GM19463 (cell line): ENCODE measurements at regions not wholly inside any gene's neighbourhood (a gene's known extent, or its start where the extent isn't known, plus 50 kb on each side); places are given as distances from the start of the nearest gene placed in this dataset.
"Not testable (repeated sequence)": the region's sequence is repeated elsewhere in the genome, so short reads cannot be mapped to it uniquely, and the experiment has no call there.

Experiments
- ATAC-seq: cut with Tn5 transposase; IDR thresholded peaks from one replicate; pipeline ENCODE4 v1.9.1; 2021; ENCODE audit warnings: mild to moderate bottlenecking, moderate library complexity; ENCODE audit not compliant: unreplicated experiment

DNA sequence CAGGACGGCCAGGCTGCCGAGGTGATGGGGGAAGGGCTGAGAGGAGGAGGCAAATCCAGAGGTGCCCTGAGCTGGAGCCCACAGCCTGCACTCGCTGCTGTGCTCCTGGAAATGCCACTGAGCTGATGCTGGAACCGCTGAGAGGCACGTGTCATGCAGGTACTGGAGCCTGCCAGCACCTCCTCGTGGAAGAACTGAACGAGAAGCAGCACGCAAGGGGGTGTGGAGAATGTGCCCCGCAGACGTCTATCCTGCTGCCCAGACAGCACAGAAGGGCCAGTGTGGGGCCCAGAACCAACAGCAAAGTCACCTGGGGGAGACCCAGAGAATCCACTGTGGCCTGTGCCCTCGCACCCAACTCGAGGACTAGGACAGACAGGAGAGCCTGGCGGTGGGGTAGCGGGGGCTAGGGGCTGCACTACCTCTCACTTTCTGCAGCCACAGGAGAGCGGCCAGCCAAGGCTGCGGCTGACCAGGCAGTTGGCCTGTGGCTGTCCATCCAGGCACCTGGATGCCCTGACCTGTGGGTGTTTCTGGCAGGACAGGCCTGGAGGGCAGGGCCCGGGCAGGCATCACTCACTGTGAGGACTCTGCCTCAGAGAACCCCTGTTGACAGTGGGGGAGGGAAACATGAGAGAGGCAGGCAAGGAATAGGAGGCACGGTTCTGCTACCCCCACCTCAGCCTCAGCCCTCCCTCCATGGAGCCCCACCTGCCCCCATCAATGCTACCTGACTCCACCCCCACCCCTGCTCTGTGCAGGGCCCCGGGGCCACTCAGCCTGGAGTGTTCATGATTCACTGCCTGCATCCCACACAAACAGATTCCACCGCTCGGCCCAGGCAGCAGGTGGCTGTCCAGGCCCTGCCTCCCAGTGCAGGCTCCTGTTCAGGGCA is 213.1 kb downstream of the TBC1D2B start:
- no peak for ATAC-seq

DNA sequence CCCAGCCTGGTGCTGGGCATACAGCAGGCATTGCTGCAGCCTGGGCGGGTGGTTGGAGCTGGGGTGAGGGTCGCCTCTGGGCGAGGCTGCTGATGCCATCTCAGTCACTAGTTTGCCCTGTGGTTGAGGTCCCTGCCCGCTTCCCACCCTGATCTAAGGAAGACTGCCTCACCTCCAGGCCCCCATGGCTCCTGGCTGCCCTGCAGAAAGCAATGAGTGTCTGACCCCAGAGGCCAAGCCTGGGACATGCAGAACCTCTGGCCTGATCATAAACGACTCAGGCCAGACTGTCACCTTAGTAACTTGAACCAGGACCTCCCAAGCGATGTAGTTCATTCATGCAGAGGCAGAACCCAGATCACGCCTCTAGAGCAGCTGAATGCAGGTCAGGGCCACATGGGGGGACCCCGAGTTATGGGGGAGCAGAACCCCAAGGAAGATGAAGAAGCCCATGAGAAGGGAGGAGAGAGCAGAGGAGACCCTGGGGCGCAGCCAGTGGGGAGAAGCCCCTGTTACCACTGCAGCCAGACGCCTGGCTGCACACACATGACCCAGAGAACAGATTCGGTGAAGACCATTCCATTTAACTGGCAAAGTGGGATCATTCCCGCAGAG is 213.9 kb downstream of the TBC1D2B start:
- no peak for ATAC-seq

DNA sequence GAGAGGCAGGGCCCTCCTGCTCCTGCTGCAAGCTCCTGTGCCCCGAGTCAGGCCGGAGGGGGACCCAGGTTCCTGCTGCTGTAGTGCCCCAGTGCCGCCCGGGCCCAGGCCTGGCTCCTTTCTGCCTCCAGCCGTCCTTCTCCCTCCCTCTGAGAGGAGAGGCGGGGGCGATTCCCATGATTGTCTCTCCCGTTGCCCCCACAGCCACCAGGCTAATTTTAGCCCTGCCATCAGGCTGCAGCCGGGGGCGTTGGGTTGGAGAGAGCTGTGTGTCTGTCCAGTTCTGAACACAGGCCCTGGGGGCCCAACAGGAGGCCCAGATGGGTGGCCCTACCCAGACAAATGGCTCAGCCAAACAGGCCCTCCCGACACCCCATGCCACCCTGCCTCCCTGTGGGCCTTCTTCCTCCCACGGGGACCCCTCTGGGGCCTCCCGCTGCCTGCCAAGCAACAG is 214.8 kb downstream of the TBC1D2B start:
- ATAC-seq, result no peak

DNA sequence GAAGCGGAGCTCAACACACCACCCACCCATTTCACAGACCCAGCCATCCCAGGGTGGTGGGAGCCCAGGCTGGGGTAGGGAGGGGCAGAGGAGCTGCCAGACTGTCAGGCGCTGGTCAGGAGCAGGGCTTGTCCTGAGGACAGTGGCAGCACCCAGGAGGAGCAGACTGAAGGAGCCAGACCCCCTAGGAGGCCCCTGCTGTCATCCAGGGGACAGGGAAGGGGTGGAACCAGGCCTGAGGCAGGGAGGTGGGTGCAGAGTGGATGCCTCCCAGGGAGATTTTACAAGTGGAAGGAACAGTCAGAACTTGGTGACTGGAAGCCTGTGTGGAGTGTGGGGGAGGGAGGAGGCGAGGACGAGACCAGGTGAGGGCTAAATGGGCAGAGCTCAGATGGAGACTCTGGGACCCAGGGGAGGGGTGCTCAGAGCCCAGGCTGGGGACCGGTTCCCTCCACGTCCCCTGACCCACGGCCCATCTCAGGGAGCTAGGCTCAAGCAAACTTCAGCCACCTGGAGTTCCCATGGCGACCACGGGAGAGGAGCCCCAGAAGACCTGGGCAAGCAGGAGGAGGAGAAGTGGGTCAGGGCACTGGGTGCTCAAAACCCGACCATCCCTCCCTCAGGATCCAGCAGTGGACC is 215.4 kb downstream of the TBC1D2B start:
- not testable (repeated sequence) for ATAC-seq

DNA sequence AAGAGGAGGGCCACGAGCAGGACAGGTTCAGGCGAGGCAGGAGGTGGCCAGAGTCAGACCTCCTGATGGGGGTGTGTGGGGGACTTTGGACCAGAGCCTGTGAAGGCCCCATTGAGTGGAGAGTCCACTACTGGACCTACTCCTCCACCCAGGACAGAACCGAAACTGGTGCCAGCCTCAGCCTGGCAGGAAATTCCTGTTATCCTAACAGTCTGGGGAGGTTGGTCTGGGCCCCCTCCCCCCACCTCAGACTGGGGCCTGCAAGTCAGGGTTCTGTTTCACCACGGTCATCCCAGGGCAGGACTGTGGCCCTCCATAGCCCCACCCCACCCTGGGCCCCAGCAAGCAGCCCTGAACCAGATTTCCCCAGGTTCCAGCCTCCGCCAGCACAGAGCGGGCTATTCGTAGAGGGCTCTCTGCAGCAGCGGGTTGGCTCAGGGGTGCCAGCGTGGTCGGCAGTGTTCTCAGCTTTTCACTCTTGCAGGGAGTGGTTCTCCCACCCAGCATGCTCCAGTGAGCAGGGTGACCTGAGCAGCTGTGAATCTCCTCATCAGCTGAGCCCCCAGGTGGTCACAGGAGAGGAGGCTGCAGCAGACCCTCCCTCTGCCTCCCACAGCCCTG is 217.3 kb downstream of the TBC1D2B start:
- no peak for ATAC-seq

DNA sequence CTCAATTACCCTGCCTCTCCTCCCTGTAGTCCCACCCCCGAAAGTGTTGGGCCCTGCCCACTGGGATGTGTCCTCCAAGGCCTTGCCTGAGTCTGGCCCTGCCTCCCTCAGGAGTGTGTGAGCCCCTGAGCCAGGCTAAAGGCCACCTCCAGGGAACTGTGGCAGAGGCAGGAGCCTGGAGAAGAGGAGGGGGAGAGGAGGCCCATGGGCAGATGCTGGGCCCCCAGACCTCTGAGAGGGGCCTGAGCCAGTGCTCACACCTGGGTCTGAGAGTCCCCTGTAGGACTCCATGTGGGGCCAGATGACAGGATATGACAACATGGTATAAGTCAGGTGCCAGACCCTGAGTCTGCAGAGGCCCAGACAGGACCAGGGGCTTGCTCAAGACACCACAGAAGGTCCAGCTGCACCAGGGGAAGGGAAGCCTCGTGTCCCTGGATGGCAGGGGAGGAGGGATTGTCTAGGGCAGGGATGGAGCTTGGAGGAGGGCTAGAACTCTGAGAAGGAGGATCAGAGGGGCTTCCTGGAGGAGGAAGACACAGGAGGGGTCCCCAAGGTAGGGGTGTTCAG is 217.9 kb downstream of the TBC1D2B start:
- ATAC-seq, result no peak

DNA sequence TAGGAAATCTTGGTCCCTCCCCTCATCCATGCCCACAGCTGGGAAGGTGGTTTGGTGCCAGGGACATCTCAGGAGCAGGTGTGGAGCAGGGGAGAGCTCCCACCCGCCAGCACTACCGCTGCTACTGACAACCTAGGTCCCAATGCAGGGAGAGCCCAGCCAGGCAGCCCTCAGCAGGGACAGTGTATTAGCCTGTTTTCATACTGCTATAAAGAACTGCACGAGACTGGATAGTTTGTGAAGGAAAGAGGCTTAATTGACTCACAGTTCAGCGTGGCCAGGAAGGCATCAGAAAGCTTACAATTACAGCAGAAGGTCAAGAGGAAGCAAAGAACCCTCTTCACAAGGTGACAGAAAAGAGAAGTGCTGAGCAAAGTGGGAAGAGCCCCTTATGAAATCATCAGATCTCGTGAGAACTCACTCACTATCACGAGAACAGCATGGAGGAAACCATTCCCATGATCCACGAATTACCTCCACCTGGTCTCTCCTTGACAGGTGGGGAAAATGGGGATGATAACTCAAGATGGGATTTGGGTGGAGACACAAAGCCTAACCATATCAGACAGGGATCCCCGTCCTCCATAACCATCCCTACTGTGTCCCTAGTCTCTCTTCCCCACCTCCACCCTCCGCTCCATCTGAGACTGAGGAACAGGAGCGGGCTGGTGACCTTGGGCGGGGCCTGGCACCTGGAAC is 218.6 kb downstream of the TBC1D2B start:
- no peak for ATAC-seq

DNA sequence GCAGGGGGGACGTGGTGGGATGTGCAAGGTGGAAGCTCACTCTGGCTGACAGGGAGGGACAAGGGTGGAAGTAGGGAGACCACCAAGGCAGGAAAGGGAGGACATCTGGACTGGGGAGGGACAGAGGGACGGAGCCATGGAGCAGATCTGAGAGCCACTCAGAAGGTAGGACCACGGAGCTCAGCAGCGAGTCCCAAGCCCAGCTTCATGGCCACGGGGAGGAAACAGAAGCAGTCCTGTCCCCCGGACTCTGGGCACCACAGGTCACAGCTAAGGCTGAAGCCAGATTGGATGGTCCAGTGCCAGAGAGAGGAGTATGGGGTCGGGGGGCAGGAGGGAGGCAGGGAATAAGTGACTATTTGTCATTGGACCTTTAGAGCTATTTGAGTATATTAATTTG is 220.1 kb downstream of the TBC1D2B start:
- ATAC-seq, result no peak

DNA sequence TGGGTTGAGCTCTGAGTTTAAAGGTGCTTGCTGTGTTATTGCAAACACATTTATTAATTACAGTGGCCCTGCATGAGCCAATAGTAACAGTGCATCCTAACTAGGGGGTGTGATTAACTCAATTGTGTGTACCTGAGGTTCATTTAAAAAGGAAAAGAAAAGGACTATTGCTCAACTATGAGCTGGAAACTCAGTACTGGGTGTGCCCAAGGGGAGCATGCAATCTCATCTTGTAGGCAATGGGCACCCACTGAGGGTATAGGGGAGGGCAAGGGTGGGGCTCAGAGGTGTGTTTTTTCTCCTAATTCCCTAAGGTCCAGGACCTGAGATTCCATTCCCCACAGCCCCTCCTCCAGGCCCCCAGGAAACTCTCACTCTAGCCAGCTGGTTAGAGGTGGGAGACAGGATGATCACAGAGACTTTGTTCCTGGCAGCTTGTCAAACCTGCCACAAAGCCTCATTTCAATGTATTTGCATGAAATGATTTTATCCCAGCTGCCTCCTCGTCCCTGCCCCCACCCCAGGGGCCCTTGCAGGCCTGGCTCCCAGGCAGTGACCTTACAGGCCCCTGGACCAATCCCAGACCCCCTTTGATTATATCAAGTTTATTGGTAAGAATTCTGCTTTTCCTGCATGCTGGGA is 220.7 kb downstream of the TBC1D2B start:
- ATAC-seq, result no peak

DNA sequence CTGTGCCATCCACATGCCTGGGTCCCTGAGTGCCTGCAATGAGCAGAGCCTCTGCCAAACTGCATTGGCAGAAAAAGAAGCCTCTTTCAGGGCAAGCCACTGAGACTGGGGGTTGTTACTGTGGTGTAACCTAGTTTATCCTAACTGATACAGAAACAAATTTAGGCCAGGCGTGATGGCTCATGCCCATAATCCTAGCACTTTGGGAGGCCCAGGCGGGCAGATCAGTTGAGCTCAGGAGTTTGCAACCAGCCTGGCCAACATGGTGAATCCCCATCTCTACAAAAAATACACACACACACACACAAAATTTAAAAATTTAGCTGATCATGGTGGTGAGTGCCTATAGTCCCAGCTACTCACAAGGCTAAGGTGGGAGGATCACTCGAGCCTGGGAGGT is 221.6 kb downstream of the TBC1D2B start:
- no peak for ATAC-seq

DNA sequence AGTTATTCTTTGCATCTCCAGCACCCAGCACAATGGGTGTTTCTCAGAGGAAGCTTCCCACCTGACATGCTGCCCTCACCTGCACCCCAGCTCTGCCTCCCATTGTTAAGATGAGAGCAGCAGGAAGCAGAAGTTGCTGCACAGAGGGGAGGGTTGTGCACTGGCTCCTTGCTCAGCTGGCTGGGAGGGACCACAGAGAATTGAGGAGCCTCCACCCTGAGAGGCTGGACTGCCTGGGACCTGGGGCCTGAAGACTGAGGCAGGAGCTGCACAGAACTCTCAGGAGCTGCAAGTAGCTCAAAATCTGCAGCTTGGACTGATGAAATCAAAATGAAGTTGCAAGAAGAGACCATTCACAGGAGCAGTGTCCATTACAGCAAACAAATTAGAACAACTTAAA is 222.3 kb upstream of the LINGO1 start:
- no peak for ATAC-seq

DNA sequence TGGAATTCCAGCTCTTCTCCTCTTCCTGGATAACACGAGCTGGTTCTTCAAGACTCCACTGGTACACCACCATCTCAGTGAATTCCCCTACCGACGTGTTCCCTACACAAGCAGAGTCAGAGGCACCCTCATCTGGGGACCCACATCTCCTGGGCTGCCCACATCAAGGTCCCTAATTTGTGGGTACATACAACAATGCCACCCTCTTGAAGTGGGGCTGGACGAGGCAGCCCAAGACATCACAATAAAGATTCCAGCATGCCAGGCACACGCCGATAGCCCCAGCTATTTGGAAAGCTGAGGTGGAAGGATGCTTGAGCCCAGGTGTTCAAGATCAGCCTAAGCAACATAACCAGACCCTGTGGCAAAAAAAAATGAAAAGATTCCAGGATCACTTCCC is 221.2 kb upstream of the LINGO1 start:
- no peak for ATAC-seq

DNA sequence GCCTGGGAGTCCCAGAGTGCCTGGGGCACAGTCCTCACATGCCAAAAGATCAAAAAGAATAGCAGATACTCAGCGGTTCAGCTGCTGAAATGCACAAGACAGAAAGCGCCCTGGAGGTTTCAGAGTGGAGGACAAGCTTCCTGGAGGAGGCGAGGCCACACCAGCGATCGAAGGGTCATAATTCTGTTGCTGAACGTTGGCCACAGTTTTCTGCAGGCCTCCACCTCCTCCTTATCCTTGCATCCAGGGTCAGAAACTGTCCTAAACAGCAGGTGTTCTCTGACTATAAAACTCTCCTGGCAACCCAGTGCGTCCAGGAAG is 220.3 kb upstream of the LINGO1 start:
- ATAC-seq, result no peak

DNA sequence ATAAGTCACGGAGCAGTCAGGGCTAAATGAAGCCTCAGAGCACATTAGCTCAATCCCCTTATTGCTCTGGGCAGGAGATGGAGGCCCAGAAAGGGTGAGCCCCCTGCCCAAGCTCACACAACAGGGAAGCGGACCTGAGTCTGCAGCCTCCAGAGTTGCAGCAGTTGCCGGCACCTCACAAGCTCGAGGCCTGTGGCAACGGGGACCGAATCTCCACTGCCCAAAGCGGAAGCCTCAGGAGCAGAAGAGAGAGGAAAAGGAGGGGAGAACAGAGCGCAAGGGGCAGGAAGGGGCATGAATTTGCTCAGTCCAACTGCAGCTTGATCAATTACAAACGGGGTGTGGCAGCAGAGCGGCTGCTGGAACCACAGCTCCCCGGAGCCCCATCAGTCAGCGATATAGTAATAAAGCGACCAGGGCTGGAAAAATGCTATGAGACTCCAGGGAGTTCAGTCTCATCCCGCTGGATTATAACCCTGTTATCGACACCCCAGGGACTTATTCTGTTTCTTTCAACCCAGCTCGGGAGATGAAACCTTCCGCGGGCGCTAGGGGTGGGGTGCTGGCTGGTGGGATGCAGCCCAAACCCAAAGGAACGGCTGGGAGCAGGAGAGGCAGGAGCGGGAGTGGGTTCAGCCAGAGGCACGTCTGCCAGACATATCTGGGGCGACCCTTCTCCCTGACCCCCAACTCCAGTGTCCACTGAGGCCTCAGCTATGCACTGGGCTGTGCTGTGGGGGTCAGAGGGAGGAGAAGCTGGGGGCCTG is 219.7 kb upstream of the LINGO1 start:
- ATAC-seq, result no peak

DNA sequence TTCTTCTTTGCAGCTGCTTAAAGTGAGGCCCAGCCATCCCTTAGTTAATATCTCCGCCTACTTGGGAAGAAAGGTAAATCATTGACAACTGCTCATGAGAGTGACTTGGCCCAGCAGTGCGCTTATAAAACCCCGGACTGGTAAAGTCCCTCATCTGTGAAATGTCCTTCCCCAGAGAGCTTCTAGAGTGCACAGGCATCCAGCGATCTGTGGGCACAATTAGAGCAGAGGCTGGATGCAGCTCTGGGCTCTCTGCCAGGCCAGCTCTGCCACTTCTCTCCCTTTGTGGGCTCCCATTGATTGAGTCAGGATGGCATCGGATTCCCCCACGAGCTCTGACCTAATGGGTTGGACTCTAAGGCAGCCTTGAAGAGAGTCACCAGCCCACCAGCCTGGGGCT is 219.0 kb upstream of the LINGO1 start:
- ATAC-seq, result no peak

DNA sequence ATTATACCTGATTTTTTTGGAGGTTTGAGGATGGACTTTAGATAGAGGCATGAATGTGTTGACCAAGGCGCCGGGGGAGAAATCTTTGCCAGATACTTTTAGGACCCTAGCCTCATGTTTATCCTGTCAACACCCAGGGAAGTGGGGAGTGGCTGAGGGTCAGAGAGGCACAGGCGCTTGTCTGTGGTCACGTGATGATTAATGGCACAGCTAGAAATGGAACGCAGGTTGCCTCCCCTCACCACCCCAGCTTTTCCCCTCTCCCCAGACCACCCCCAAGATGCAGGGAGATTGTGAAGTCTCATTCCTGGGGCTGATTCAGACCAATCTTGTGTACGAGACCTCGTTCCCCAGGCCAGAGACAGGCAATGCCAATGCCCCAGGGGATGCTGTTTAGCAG is 218.4 kb upstream of the LINGO1 start:
- no peak for ATAC-seq

DNA sequence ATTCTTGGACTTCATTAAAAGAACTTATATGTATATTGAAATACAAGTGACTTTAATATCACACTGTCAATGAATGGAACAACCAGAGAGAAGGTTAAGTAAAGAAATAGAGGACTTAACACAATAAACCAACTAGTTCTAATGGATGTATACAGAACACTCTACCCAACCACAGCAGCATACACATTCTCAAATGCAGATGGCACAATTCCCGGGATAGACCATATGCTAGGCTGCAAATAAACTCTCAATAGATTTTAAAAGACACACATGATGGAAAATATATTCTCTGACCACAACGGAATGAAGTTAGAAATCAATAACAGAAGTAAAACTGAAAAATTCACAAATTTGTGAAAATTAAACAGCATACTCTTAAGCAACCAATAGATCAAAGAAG is 214.3 kb upstream of the LINGO1 start:
- ATAC-seq, result no peak

DNA sequence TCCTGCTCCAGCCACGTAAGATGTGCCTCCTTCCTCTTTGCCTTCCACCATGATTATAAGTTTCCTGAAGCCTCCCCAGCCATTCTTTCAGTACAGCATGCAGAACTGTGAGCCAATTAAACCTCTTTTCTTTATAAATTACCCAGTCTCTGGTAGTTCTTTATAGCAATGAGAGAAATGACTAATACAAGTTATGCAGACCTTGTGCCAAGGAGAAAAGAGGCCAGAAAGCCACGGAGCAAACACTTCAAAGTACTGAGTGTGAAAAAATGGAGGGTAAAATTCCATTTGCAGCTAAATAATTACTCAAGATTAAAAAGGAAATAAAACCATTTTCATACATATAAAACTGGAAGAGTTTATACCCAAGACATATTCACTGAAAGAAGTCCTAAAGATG is 213.6 kb upstream of the LINGO1 start:
- no peak for ATAC-seq

DNA sequence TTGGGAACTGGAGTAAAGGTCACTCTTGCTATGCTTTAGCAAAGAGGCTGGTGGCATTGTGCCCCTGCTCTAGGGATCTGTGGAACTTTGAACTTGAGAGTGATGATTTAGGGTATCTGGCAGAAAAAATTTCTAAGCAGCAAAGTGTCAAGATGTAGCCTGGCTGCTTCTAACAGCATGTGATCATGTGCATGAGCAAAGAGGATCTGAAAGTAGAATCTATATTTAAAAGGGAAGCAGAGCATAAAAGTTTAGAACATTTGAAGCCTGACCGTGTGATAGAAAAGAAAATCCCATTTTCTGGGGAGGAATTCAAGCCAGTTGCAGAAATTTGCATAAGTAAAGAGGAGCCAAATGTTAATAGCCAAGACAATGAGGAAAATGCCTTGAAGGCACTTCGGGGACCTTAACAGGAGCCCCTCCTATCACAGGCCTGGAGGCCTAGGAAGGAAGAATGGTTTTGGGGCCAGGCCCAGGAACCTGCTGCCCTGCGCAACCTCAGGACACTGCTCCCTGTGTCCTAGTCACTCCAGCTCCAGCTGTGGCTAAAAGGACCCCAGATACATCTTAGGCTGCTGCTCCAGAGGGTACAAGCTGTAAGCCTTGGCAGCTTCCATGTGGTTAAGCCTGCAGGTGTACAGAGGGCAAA is 212.2 kb upstream of the LINGO1 start:
- ATAC-seq, result no peak
